K562 (cell line): ENCODE measurements at regions not wholly inside any gene's neighbourhood (a gene's known extent, or its start where the extent isn't known, plus 50 kb on each side); places are given as distances from the start of the nearest gene placed in this dataset.

ENCODE experiments used
- ATAC-seq: fragments of 200-7000 bp; cut with Tn5 transposase; 3 replicates; pipeline ENCODE4 v1.9.1; 2020; ENCODE audit warnings: moderate library complexity
- BruUV-seq: library from RNA; stranded (reverse); fragments of 400-500 nt; replicated peaks from 2 replicates; lab custom pipeline; 2021; lab: Mats Ljungman, UMichigan
- CTCF ChIA-PET: fragments of 300-600 bp; formaldehyde crosslinking; extraction: SDS; loops from one replicate; lab custom pipeline; 2021; ENCODE audit warnings: low intra/inter-chr PET ratio; lab: Yijun Ruan, JAX
- POLR2A ChIA-PET: fragments of 300-600, 350-650 bp; sonication (Branson Sonifier 250); formaldehyde crosslinking; extraction: SDS; loops from one replicate; lab custom pipeline; 2021; ENCODE audit warnings: antibody characterized with exemption, inconsistent platforms; lab: Yijun Ruan, JAX
- DNase-seq, 4 experiments: peaks; one replicate each; pipeline versions ENCODE4 v3.0.0 to v3.0.0-alpha.2; 2011 to 2018; ENCODE audit warnings: low spot score in 3 of 4, mixed read lengths in 3 of 4; ENCODE audit errors: extremely low read depth in 1 of 4
- FAIRE-seq: peaks from 2 replicates; lab custom pipeline; 2011; peaks lifted over from hg19 to GRCh38; lab: Jason Lieb, UNC
- H2AFZ ChIP-seq: 2 replicates; pipeline ENCODE4 v1.6.0; 2011; ENCODE audit warnings: low read depth, low read length, control low read depth, inconsistent platforms
- H3K27ac ChIP-seq: fragments of 200-600 bp; 3 replicates; pipeline ENCODE4 v1.8.0; 2011; ENCODE audit warnings: low read depth, mild to moderate bottlenecking, control low read depth, inconsistent platforms, low read length, moderate library complexity, mixed read lengths; ENCODE audit errors: extremely low read depth
- H3K27me3 ChIP-seq, 2 experiments: fragments of 300-600 bp in 1 of 2; 2 replicates in 1 of 2; 3 replicates in 1 of 2; pipeline versions ENCODE4 v1.6.0 to v1.8.0; 2011; ENCODE audit warnings: inconsistent platforms in 2 of 2, low read length in 2 of 2, mild to moderate bottlenecking in 1 of 2, mixed read lengths in 1 of 2, moderate library complexity in 1 of 2; ENCODE audit not compliant: control insufficient read depth in 2 of 2, insufficient read depth in 2 of 2
- H3K36me3 ChIP-seq: fragments of 300-600 bp; 3 replicates; pipeline ENCODE4 v1.8.0; 2011; ENCODE audit warnings: mild to moderate bottlenecking, low read length, inconsistent platforms; ENCODE audit not compliant: control insufficient read depth, insufficient read depth
- H3K4me1 ChIP-seq, 2 experiments: fragments of 200-600 bp in 1 of 2; replicated peaks in 1 of 2; 2 replicates in 1 of 2; 3 replicates in 1 of 2; pipeline versions ENCODE4 v1.5.1 to v1.8.0; 2011; ENCODE audit warnings: inconsistent platforms in 2 of 2, low read length in 2 of 2, mild to moderate bottlenecking in 1 of 2, mixed read lengths in 1 of 2, moderate library complexity in 1 of 2; ENCODE audit not compliant: control insufficient read depth in 2 of 2, insufficient read depth in 2 of 2
- H3K4me2 ChIP-seq: 2 replicates; pipeline ENCODE4 v1.6.1; 2011; ENCODE audit warnings: low read length, control low read depth, inconsistent platforms, mixed read lengths; ENCODE audit not compliant: insufficient read depth
- H3K4me3 ChIP-seq: fragments of 200-600 bp; sonication (generic), shearing (Covaris generic); 2 replicates; pipeline ENCODE4 v1.5.1; 2016; ENCODE audit warnings: control low read depth, inconsistent platforms
- H3K79me2 ChIP-seq: fragments of 200-600 bp; 3 replicates; pipeline ENCODE4 v1.8.0; 2011; ENCODE audit warnings: low read length, inconsistent platforms; ENCODE audit not compliant: control insufficient read depth, insufficient read depth
- H3K9ac ChIP-seq, 2 experiments: 2 replicates each; pipeline versions ENCODE4 v1.6.0 to v1.6.1; 2011; ENCODE audit warnings: low read depth in 2 of 2, low read length in 2 of 2, control low read depth in 1 of 2, inconsistent platforms in 1 of 2, mild to moderate bottlenecking in 1 of 2, mixed read lengths in 1 of 2; ENCODE audit not compliant: insufficient read depth in 1 of 2
- H3K9me1 ChIP-seq: one replicate; pipeline ENCODE4 v1.6.0; 2011; ENCODE audit warnings: inconsistent platforms, mild to moderate bottlenecking, low read length, moderate library complexity; ENCODE audit not compliant: control insufficient read depth, insufficient read depth
- H3K9me3 ChIP-seq: replicated peaks from 2 replicates; pipeline ENCODE4 v1.5.1; 2011; ENCODE audit warnings: low read depth, low read length, inconsistent platforms; ENCODE audit not compliant: control insufficient read depth, insufficient read depth
- H4K20me1 ChIP-seq: replicated peaks from 2 replicates; pipeline ENCODE4 v1.6.1; 2011; ENCODE audit warnings: low read length, inconsistent platforms, mixed read lengths; ENCODE audit not compliant: control insufficient read depth, insufficient read depth
- CLOCK ChIP-seq: fragments of 250-450 bp; sonication (Bioruptor Pico); IDR thresholded peaks from 2 replicates; pipeline ENCODE4 v1.4.0; 2020; ENCODE audit warnings: mild to moderate bottlenecking, moderate library complexity, borderline replicate concordance
- CREBBP ChIP-seq: IDR thresholded peaks from one replicate; pipeline ENCODE4 v1.6.1; 2012; ENCODE audit warnings: low read depth, mild to moderate bottlenecking, control low read depth, inconsistent platforms, low read length
- DPF2 ChIP-seq: fragments of 450-650 bp; IDR thresholded peaks from 2 replicates; pipeline ENCODE4 v1.6.1; 2016
- FOXJ3 ChIP-seq: sonication (generic); formaldehyde crosslinking; IDR thresholded peaks from 2 replicates; pipeline ENCODE4 v1.4.0; 2020; ENCODE audit warnings: mild to moderate bottlenecking, missing genetic modification reagents
- FOXP4 ChIP-seq: sonication (generic); formaldehyde crosslinking; IDR thresholded peaks from 2 replicates; pipeline ENCODE4 v1.8.0; 2022; ENCODE audit warnings: mild to moderate bottlenecking, missing genetic modification reagents, borderline replicate concordance
- HEY1 ChIP-seq: fragments of 250-450 bp; sonication (Bioruptor Pico); IDR thresholded peaks from 2 replicates; pipeline ENCODE4 v1.5.0; 2020; ENCODE audit warnings: mild to moderate bottlenecking, moderate library complexity, borderline replicate concordance
- HIVEP1 ChIP-seq: fragments of 250-450 bp; sonication (Bioruptor Pico); IDR thresholded peaks from 2 replicates; pipeline ENCODE4 v1.4.0; 2020; ENCODE audit warnings: mild to moderate bottlenecking
- KLF13 ChIP-seq: fragments of 450-650 bp; IDR thresholded peaks from 2 replicates; pipeline ENCODE4 v1.6.1; 2016; ENCODE audit warnings: missing genetic modification characterization, low read depth, mild to moderate bottlenecking, missing compliant biosample characterization, moderate library complexity, borderline replicate concordance
- PRDM10 ChIP-seq: fragments of 450-650 bp; IDR thresholded peaks from 2 replicates; pipeline ENCODE4 v1.6.1; 2018; ENCODE audit not compliant: partially characterized antibody
- RUNX1 ChIP-seq: sonication (generic); IDR thresholded peaks from 2 replicates; pipeline ENCODE4 v1.6.1; 2016; ENCODE audit warnings: antibody characterized with exemption, low read depth
- TCFL5 ChIP-seq: fragments of 250-450 bp; sonication (Bioruptor Pico); conservative IDR thresholded peaks from 2 replicates; pipeline ENCODE4 v1.6.1; 2021; ENCODE audit warnings: mild to moderate bottlenecking, moderate library complexity, matching md5 sums
- XRCC5 ChIP-seq: fragments of 200-400 bp; formaldehyde crosslinking; IDR thresholded peaks from 2 replicates; pipeline ENCODE4 v1.6.1; 2017; ENCODE audit warnings: low read depth, mild to moderate bottlenecking, low read length
- ZNF445 ChIP-seq: fragments of 250-450 bp; sonication (Bioruptor Pico); IDR thresholded peaks from 2 replicates; pipeline ENCODE4 v1.4.0; 2020; ENCODE audit warnings: low read depth, mild to moderate bottlenecking, moderate library complexity
- ZNF778 ChIP-seq: fragments of 450-650 bp; formaldehyde crosslinking; IDR thresholded peaks from 2 replicates; pipeline ENCODE4 v1.4.0; 2020; ENCODE audit warnings: mild to moderate bottlenecking, moderate library complexity
- ZNF785 ChIP-seq: fragments of 250-450 bp; sonication (Bioruptor Pico); IDR thresholded peaks from 2 replicates; pipeline ENCODE4 v1.4.0; 2020; ENCODE audit warnings: mild to moderate bottlenecking
- WGBS: fragments of 100-300 bp; shearing (Covaris generic); methylation state at CpG from one replicate; pipeline ENCODE4 v1.1.6; 2016; ENCODE audit warnings: low coverage, mixed read lengths; ENCODE audit not compliant: insufficient coverage; ENCODE audit errors: missing lambda C conversion rate; 5-methylcytosine and 5-hydroxymethylcytosine counted together
- in situ Hi-C: fragments of 300-500 bp; cut with MboI; formaldehyde crosslinking; loops from 4 replicates; pipeline ENCODE4 v1.15.0; 2018; ENCODE audit warnings: inconsistent platforms, mixed read lengths
- intact Hi-C: fragments of 100-400 bp; cut with micrococcal nuclease; formaldehyde crosslinking; loops from 2 replicates; pipeline ENCODE4 v1.14.2; 2022

- no peak for TF ChIP-seq KLF13 (tag)
- TF ChIP-seq ZNF785 (CRISPR knock-in tag), result no peak
- no peak for TF ChIP-seq HEY1 (CRISPR knock-in tag)
- TF ChIP-seq ZNF778 (CRISPR knock-in tag), result no peak
Observed at GRCh38 chr6:155706341-155706740, 250.7 kb upstream of the NOX3 start (continued).

GRCh38 chr6:155701342-155701741, 245.7 kb upstream of the NOX3 start:
- H3K4me2 ChIP-seq, result no peak overlapping the region
- no peak for ATAC-seq
- H3K36me3 ChIP-seq, result no peaks in the 10 kb centered on the region
- 13% methylated on average over 6 of the region's 6 CpGs for WGBS
- no TSS peak for BruUV-seq
- H3K4me3 ChIP-seq, result no peak overlapping the region
- ChIA-PET CTCF (no interaction called here), POLR2A (no interaction called here)
- H3K9ac ChIP-seq, result no peak overlapping the region
- intact Hi-C loops, result no loop called here
- in situ Hi-C loops, result no loop called here
- FAIRE-seq, result no peak
- no peaks in the 10 kb centered on the region for H3K79me2 ChIP-seq
- no peak for DNase-seq
- H3K27me3 ChIP-seq, result no peaks in the 10 kb centered on the region
- no peak overlapping the region for H3K27ac ChIP-seq
- no peak overlapping the region for H2AFZ ChIP-seq
- H4K20me1 ChIP-seq, result no peaks in the 10 kb centered on the region
- H3K9me1 ChIP-seq, result no peaks in the 10 kb centered on the region
- no peaks in the 10 kb centered on the region for H3K4me1 ChIP-seq
- H3K9me3 ChIP-seq, result no peaks in the 10 kb centered on the region
- no peak for TF ChIP-seq HIVEP1
- no peak for TF ChIP-seq TCFL5 (CRISPR knock-in tag)
- no peak for TF ChIP-seq XRCC5
- no peak for TF ChIP-seq ZNF445 (CRISPR knock-in tag)
- TF ChIP-seq CLOCK, result no peak
- no peak for TF ChIP-seq FOXJ3 (CRISPR knock-in tag)
- no peak for TF ChIP-seq DPF2
- no peak for TF ChIP-seq CREBBP
- no peak for TF ChIP-seq RUNX1
- no peak for TF ChIP-seq PRDM10
- no peak for TF ChIP-seq FOXP4 (CRISPR knock-in tag)
